ENCODE measurements at regions not wholly inside any gene's neighbourhood (a gene's known extent, or its start where the extent isn't known, plus 50 kb on each side); places are given as distances from the start of the nearest gene placed in this dataset.

DNA sequence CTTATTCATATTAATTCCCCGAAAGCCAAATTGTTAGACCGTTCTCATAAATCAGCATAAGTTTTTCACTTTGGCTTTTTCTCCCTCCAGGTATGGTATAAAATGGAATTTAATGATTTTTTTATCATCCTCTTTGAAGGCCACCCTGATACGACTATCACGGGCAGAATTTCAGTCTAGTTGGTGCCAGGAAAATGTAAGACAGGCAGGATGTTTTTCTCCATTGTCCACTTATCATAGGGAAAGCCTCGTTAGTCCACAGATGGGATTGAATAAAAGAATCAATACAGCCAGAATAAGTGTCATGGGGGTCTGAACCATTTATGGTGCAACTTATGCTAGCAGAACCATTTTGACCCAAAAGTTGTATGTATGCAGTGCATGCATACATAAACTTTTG lies 566.0 kb upstream of the ARGLU1 start:
- TF ChIP-seq, protein P1, sequence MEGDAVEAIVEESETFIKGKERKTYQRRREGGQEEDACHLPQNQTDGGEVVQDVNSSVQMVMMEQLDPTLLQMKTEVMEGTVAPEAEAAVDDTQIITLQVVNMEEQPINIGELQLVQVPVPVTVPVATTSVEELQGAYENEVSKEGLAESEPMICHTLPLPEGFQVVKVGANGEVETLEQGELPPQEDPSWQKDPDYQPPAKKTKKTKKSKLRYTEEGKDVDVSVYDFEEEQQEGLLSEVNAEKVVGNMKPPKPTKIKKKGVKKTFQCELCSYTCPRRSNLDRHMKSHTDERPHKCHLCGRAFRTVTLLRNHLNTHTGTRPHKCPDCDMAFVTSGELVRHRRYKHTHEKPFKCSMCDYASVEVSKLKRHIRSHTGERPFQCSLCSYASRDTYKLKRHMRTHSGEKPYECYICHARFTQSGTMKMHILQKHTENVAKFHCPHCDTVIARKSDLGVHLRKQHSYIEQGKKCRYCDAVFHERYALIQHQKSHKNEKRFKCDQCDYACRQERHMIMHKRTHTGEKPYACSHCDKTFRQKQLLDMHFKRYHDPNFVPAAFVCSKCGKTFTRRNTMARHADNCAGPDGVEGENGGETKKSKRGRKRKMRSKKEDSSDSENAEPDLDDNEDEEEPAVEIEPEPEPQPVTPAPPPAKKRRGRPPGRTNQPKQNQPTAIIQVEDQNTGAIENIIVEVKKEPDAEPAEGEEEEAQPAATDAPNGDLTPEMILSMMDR (IDR thresholded peaks at IDR 0.05 in 2 of 3, conservative IDR thresholded peaks at IDR 0.05 in 1 of 3; ENCODE audit: borderline replicate concordance in 1 of 3, insufficient read depth in 1 of 3, low read depth in 2 of 3, low read length in 2 of 3) = no peak
- no peak for TF ChIP-seq CEBPB (IDR thresholded peaks at IDR 0.05; ENCODE audit: low read depth)
- no peak for TF ChIP-seq YY1 (IDR thresholded peaks at IDR 0.05; ENCODE audit: extremely low read depth, insufficient replicate concordance, low read depth, low read length)
- TF ChIP-seq POLR2A (IDR thresholded peaks at IDR 0.05; ENCODE audit: borderline replicate concordance, extremely low read depth, insufficient read depth, insufficient read length) = no peak
- no peak for TF ChIP-seq RAD21 (IDR thresholded peaks at IDR 0.05; ENCODE audit: low read depth)
- TF ChIP-seq EGR1 (IDR thresholded peaks at IDR 0.05; ENCODE audit: low read depth) = no peak
- no peak for TF ChIP-seq ZFX (IDR thresholded peaks at IDR 0.05)
- no peak for TF ChIP-seq EZH2 (IDR thresholded peaks at IDR 0.05)
- TF ChIP-seq, protein P2, sequence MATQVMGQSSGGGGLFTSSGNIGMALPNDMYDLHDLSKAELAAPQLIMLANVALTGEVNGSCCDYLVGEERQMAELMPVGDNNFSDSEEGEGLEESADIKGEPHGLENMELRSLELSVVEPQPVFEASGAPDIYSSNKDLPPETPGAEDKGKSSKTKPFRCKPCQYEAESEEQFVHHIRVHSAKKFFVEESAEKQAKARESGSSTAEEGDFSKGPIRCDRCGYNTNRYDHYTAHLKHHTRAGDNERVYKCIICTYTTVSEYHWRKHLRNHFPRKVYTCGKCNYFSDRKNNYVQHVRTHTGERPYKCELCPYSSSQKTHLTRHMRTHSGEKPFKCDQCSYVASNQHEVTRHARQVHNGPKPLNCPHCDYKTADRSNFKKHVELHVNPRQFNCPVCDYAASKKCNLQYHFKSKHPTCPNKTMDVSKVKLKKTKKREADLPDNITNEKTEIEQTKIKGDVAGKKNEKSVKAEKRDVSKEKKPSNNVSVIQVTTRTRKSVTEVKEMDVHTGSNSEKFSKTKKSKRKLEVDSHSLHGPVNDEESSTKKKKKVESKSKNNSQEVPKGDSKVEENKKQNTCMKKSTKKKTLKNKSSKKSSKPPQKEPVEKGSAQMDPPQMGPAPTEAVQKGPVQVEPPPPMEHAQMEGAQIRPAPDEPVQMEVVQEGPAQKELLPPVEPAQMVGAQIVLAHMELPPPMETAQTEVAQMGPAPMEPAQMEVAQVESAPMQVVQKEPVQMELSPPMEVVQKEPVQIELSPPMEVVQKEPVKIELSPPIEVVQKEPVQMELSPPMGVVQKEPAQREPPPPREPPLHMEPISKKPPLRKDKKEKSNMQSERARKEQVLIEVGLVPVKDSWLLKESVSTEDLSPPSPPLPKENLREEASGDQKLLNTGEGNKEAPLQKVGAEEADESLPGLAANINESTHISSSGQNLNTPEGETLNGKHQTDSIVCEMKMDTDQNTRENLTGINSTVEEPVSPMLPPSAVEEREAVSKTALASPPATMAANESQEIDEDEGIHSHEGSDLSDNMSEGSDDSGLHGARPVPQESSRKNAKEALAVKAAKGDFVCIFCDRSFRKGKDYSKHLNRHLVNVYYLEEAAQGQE (IDR thresholded peaks at IDR 0.05; ENCODE audit: low read depth) = no peak
- TF ChIP-seq JUND (IDR thresholded peaks at IDR 0.05) = no peak
- no peak for TF ChIP-seq POLR2AphosphoS5 (IDR thresholded peaks at IDR 0.05; ENCODE audit: low read depth, low read length)
